Neural crest cell (in vitro differentiated cells): ENCODE measurements at regions not wholly inside any gene's neighbourhood (a gene's known extent, or its start where the extent isn't known, plus 50 kb on each side); places are given as distances from the start of the nearest gene placed in this dataset.

Experiments used
- DNase-seq: peaks from one replicate; pipeline ENCODE4 v3.0.0; 2021; ENCODE audit warnings: low read depth, mixed read lengths, low spot score
- H3K27ac Mint-ChIP-seq: one replicate; pipeline ENCODE4 v1.8.0; 2021; ENCODE audit warnings: mild to moderate bottlenecking, mixed read lengths; ENCODE audit not compliant: unreplicated experiment
- H3K27me3 Mint-ChIP-seq: 2 replicates; pipeline ENCODE4 v1.8.0; 2021; ENCODE audit warnings: low read depth, mild to moderate bottlenecking, mixed read lengths
- H3K36me3 Mint-ChIP-seq: 2 replicates; pipeline ENCODE4 v1.8.0; 2021; ENCODE audit warnings: low read depth, mild to moderate bottlenecking, mixed read lengths
- H3K4me1 Mint-ChIP-seq: 2 replicates; pipeline ENCODE4 v1.8.0; 2021; ENCODE audit warnings: mixed read lengths
- H3K4me3 Mint-ChIP-seq: one replicate; pipeline ENCODE4 v1.8.0; 2021; ENCODE audit warnings: mild to moderate bottlenecking, mixed read lengths
- H3K9me3 Mint-ChIP-seq: 2 replicates; pipeline ENCODE4 v1.8.0; 2021; ENCODE audit warnings: mixed read lengths
- CTCF ChIP-seq: fragments of 200-600 bp; sonication (generic); conservative IDR thresholded peaks from 2 replicates; pipeline ENCODE4 v1.5.0; 2021; ENCODE audit warnings: antibody characterized with exemption, mild to moderate bottlenecking

- no peaks in the 10 kb centered on the region for H3K27me3 Mint-ChIP-seq
- H3K36me3 Mint-ChIP-seq = peaks cover 7% of the 10 kb centered on the region
- no peak overlapping the region for H3K27ac Mint-ChIP-seq
- no peak overlapping the region for H3K4me3 Mint-ChIP-seq
- peaks cover 14% of the 10 kb centered on the region for H3K9me3 Mint-ChIP-seq
- DNase-seq = no peak
- no peaks in the 10 kb centered on the region for H3K4me1 Mint-ChIP-seq
- TF ChIP-seq CTCF = no peak
Measured at GRCh38 chrX:99495453-99495852, 914.6 kb downstream of the PCDH19 start.

GRCh38 chrX:99494668-99495067 is 915.4 kb downstream of the PCDH19 start:
- peaks cover 7% of the 10 kb centered on the region for H3K36me3 Mint-ChIP-seq
- H3K4me1 Mint-ChIP-seq = no peaks in the 10 kb centered on the region
- TF ChIP-seq CTCF = no peak
- DNase-seq = no peak
- no peaks in the 10 kb centered on the region for H3K27me3 Mint-ChIP-seq
- no peak overlapping the region for H3K27ac Mint-ChIP-seq
- H3K4me3 Mint-ChIP-seq = no peak overlapping the region
- peaks cover 14% of the 10 kb centered on the region for H3K9me3 Mint-ChIP-seq

GRCh38 chrX:99480728-99481127 is 929.3 kb downstream of the PCDH19 start:
- no peaks in the 10 kb centered on the region for H3K4me1 Mint-ChIP-seq
- TF ChIP-seq CTCF = no peak
- no peaks in the 10 kb centered on the region for H3K27me3 Mint-ChIP-seq
- H3K27ac Mint-ChIP-seq = no peak overlapping the region
- no peak for DNase-seq
- no peak overlapping the region for H3K4me3 Mint-ChIP-seq
- H3K9me3 Mint-ChIP-seq = no peaks in the 10 kb centered on the region
- H3K36me3 Mint-ChIP-seq = no peaks in the 10 kb centered on the region

GRCh38 chrX:99469439-99469838 is 940.6 kb downstream of the PCDH19 start:
- peaks cover under 1% of the 10 kb centered on the region for H3K9me3 Mint-ChIP-seq
- no peak overlapping the region for H3K4me3 Mint-ChIP-seq
- no peak for TF ChIP-seq CTCF

GRCh38 chrX:99468993-99469392 is 941.1 kb downstream of the PCDH19 start:
- no peak for DNase-seq
- Mint-ChIP-seq H3K9me3 (peaks cover 2% of the 10 kb centered on the region), H3K4me1 (no peaks in the 10 kb centered on the region), H3K4me3 (no peak overlapping the region), H3K27ac (no peak overlapping the region), H3K27me3 (no peaks in the 10 kb centered on the region), H3K36me3 (no peaks in the 10 kb centered on the region)
- TF ChIP-seq CTCF = no peak

More at GRCh38 chrX:99469439-99469838, 940.6 kb downstream of the PCDH19 start:
- no peak for DNase-seq
- Mint-ChIP-seq H3K27ac (no peak overlapping the region), H3K27me3 (no peaks in the 10 kb centered on the region), H3K36me3 (no peaks in the 10 kb centered on the region), H3K4me1 (no peaks in the 10 kb centered on the region)

GRCh38 chrX:99461223-99461622 is 948.9 kb downstream of the PCDH19 start:
- no peaks in the 10 kb centered on the region for H3K27me3 Mint-ChIP-seq
- no peak for TF ChIP-seq CTCF
- H3K27ac Mint-ChIP-seq = no peak overlapping the region
- no peak for DNase-seq
- no peak overlapping the region for H3K4me3 Mint-ChIP-seq
- H3K36me3 Mint-ChIP-seq = no peaks in the 10 kb centered on the region
- H3K4me1 Mint-ChIP-seq = peaks cover 6% of the 10 kb centered on the region
- peaks cover 8% of the 10 kb centered on the region for H3K9me3 Mint-ChIP-seq
